ENCODE measurements at regions not wholly inside any gene's neighbourhood (a gene's known extent, or its start where the extent isn't known, plus 50 kb on each side); places are given as distances from the start of the nearest gene placed in this dataset.
A peak's percentile ranks its signal among the peaks of the same experiment; 100 is the strongest.

DNA sequence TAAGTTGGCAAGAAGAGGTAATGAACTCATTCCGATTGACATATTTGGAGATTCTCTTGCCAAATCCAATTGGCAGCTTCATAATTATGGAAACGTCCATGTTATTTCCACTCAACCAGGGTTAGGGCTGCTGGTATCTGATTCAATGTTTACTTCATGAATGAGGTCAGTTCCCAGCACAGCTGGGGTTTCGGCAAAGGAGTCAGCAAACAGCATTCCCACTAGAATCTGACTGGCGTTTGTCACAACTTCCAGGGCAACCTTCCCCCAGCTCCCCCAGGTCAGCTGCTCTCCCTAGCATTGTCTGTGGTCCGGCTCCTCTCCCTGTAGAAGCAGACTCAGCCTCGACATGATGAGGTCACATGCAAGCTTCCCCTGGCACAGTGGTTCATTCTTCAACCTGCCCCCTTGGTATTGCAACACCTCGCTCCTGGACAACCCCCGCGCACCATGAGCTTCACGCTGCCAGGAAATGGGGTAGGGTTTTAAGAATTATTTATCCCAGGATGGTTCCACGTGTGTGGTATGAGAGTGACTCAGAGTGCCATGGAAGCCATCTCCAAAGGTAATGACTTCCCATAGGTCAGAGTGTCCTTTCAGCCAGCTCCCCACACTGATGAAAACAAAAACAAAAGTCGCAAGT, 100.7 kb upstream of the SLC25A33 start:
- DNase-seq (peak in 1 of 2 donors; percentile 51), FAIRE-seq (no peak)
- no peaks in the 10 kb centered on the region for H3K9me3 ChIP-seq (ENCODE audit: control insufficient read depth in 2 of 2, insufficient read depth in 1 of 2, low read depth in 1 of 2, low read length in 1 of 2)
- H3K4me3 ChIP-seq (ENCODE audit: low read depth in 1 of 3, low read length in 3 of 3): no peak overlapping the region
- H3K27me3 ChIP-seq (ENCODE audit: control insufficient read depth in 3 of 3, insufficient read depth in 3 of 3, low read length in 3 of 3): no peaks in the 10 kb centered on the region
- WGBS, 3 donors: 57 to 74% (median 72%) methylated on average over 12 of the region's 12 CpGs
- H3K27ac ChIP-seq (ENCODE audit: low read depth in 1 of 3, low read length in 2 of 3): peak overlapping the region in 2 of 3 donors; percentile 33 to 82
- no peaks in the 10 kb centered on the region for H3K36me3 ChIP-seq (ENCODE audit: control insufficient read depth in 3 of 3, insufficient read depth in 2 of 3, low read depth in 1 of 3, low read length in 3 of 3)
- H3K4me1 ChIP-seq (ENCODE audit: control insufficient read depth in 3 of 3, insufficient read depth in 2 of 3, low read depth in 1 of 3, low read length in 2 of 3): peaks cover 0 to 81% (median 14%) of the 10 kb centered on the region in 3 donors

GRCh38 chr1:9439074-9439761, 100.0 kb upstream of the SLC25A33 start:
- FAIRE-seq (no peak), DNase-seq (peak; percentile 65 to 70)
- peak overlapping the region; percentile 33 to 82 (median 45) for H3K27ac ChIP-seq (ENCODE audit: low read depth in 1 of 3, low read length in 2 of 3)
- WGBS, 3 donors: 76 to 77% (median 77%) methylated on average over 9 of the region's 9 CpGs
- H3K27me3 ChIP-seq (ENCODE audit: control insufficient read depth in 3 of 3, insufficient read depth in 3 of 3, low read length in 3 of 3): no peaks in the 10 kb centered on the region
- peaks cover 0 to 84% (median 16%) of the 10 kb centered on the region in 3 donors for H3K4me1 ChIP-seq (ENCODE audit: control insufficient read depth in 3 of 3, insufficient read depth in 2 of 3, low read depth in 1 of 3, low read length in 2 of 3)
- H3K4me3 ChIP-seq (ENCODE audit: low read depth in 1 of 3, low read length in 3 of 3): no peak overlapping the region
- no peaks in the 10 kb centered on the region for H3K36me3 ChIP-seq (ENCODE audit: control insufficient read depth in 3 of 3, insufficient read depth in 2 of 3, low read depth in 1 of 3, low read length in 3 of 3)
- H3K9me3 ChIP-seq (ENCODE audit: control insufficient read depth in 2 of 2, insufficient read depth in 1 of 2, low read depth in 1 of 2, low read length in 1 of 2): no peaks in the 10 kb centered on the region

DNA sequence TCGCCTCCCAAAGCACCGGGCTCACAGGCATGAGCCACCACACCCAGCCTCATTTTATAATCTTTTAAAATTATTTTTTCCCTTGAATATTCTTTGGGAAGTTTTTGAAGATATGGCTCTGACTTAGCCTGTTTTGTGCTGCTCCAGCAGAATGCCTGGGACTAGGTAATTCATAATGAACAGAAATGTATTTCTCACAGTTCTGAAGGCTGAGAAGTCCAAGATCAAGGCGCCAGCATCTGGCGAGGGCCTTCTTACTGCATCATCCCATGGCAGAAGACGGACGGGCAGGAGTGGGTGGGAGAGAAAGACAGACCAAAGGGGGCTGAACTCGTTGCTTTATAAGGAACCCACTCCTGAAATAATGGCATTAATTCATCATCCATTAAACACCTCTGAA, 99.0 kb upstream of the SLC25A33 start:
- Histone ChIP-seq H3K9me3 (ENCODE audit: control insufficient read depth in 2 of 2, insufficient read depth in 1 of 2, low read depth in 1 of 2, low read length in 1 of 2) (no peaks in the 10 kb centered on the region), H3K36me3 (ENCODE audit: control insufficient read depth in 3 of 3, insufficient read depth in 2 of 3, low read depth in 1 of 3, low read length in 3 of 3) (no peaks in the 10 kb centered on the region), H3K27ac (ENCODE audit: low read depth in 1 of 3, low read length in 2 of 3) (no peak overlapping the region), H3K4me3 (ENCODE audit: low read depth in 1 of 3, low read length in 3 of 3) (no peak overlapping the region), H3K27me3 (ENCODE audit: control insufficient read depth in 3 of 3, insufficient read depth in 3 of 3, low read length in 3 of 3) (no peaks in the 10 kb centered on the region), H3K4me1 (ENCODE audit: control insufficient read depth in 3 of 3, insufficient read depth in 2 of 3, low read depth in 1 of 3, low read length in 2 of 3) (peaks cover 0 to 74% (median 14%) of the 10 kb centered on the region in 3 donors)
- DNase-seq (no peak), FAIRE-seq (no peak)
- 83 to 90% (median 87%) methylated on average over 7 of the region's 7 CpGs for WGBS, 3 donors

- no peak overlapping the region for H3K4me3 ChIP-seq (ENCODE audit: low read depth in 1 of 3, low read length in 3 of 3)
- DNase-seq (peak in 1 of 2 donors; percentile 69), FAIRE-seq (no peak)
- WGBS, 3 donors: 60 to 76% (median 74%) methylated on average over 3 of the region's 3 CpGs
- peak overlapping the region; percentile 10 to 85 (median 21) for H3K27ac ChIP-seq (ENCODE audit: low read depth in 1 of 3, low read length in 2 of 3)
- H3K9me3 ChIP-seq (ENCODE audit: control insufficient read depth in 2 of 2, insufficient read depth in 1 of 2, low read depth in 1 of 2, low read length in 1 of 2): no peaks in the 10 kb centered on the region
- no peaks in the 10 kb centered on the region for H3K27me3 ChIP-seq (ENCODE audit: control insufficient read depth in 3 of 3, insufficient read depth in 3 of 3, low read length in 3 of 3)
- H3K36me3 ChIP-seq (ENCODE audit: control insufficient read depth in 3 of 3, insufficient read depth in 2 of 3, low read depth in 1 of 3, low read length in 3 of 3): no peaks in the 10 kb centered on the region
- peaks cover 0 to 69% (median 14%) of the 10 kb centered on the region in 3 donors for H3K4me1 ChIP-seq (ENCODE audit: control insufficient read depth in 3 of 3, insufficient read depth in 2 of 3, low read depth in 1 of 3, low read length in 2 of 3)
Observed at GRCh38 chr1:9440763-9441194, 98.5 kb upstream of the SLC25A33 start.

DNA sequence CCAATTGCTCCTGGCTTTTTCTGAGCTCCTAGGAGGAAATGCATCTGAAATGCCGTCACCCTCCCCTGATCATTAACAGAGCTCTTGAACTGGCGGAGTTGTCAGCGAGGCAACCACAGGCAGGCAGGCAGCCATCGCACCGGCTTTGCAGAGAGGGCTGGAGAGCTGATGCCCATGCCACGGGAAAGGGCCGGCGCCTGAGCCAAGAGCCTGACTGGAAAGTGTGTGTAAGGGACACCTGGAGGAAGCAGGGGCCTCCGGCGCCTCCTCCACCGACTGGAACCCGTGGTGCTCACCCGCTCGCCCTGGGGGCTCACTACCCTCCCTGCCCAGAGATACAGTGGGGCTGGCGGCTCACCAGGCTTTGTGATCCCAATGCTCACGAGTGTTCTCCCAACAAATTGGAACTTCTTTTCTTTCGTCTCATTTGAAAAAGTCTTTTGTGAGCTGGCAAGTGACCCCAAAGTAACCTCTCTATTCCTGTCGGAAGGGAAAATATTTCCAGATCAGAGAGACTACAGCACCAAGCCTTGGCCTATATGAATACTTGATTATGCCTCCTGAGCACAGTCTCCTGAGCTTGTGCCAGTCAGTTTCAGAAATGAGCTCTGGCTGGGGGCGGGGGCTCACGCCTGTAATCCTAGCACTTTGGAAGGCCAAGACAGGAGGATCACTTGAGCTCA, 97.7 kb upstream of the SLC25A33 start:
- DNase-seq: no peak
- Histone ChIP-seq H3K27me3 (ENCODE audit: control insufficient read depth in 3 of 3, insufficient read depth in 3 of 3, low read length in 3 of 3) (no peaks in the 10 kb centered on the region), H3K4me3 (ENCODE audit: low read depth in 1 of 3, low read length in 3 of 3) (no peak overlapping the region), H3K27ac (ENCODE audit: low read depth in 1 of 3, low read length in 2 of 3) (peak overlapping the region; percentile 2 to 85 (median 19)), H3K4me1 (ENCODE audit: control insufficient read depth in 3 of 3, insufficient read depth in 2 of 3, low read depth in 1 of 3, low read length in 2 of 3) (peaks cover 0 to 61% (median 14%) of the 10 kb centered on the region in 3 donors), H3K9me3 (ENCODE audit: control insufficient read depth in 2 of 2, insufficient read depth in 1 of 2, low read depth in 1 of 2, low read length in 1 of 2) (no peaks in the 10 kb centered on the region), H3K36me3 (ENCODE audit: control insufficient read depth in 3 of 3, insufficient read depth in 2 of 3, low read depth in 1 of 3, low read length in 3 of 3) (no peaks in the 10 kb centered on the region)
- no peak for FAIRE-seq
- WGBS, 3 donors: 75 to 88% (median 75%) methylated on average over 20 of the region's 20 CpGs

DNA sequence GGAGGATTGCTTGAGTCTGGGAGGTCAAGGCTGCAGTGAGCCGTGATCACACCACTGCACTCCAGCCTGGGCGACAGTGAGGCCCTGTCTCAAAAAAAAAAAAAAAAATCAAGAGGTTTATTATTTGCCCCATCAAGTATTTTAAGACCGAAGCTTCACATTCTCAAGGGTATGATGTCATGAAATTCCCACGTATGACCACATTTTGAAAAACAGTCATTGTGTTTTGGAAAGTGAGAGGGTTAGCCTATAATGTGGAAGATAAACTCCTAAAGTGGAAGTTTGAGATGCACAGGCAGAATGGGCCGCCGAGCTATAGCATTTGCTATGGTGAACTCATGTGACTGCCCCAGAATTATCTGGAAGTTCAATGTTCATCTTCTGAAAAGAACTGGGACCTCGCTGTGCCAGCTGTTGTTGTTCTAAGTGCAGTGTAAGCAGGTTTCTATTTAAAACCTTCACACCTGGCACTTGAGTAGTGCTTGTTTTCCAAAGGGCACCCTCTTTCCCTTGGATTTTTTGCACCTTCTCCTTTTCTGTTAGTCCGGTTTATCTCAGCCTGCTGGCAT, 96.9 kb upstream of the SLC25A33 start:
- DNase-seq (peak; percentile 89 to 92), FAIRE-seq (no peak)
- H3K36me3 ChIP-seq (ENCODE audit: control insufficient read depth in 3 of 3, insufficient read depth in 2 of 3, low read depth in 1 of 3, low read length in 3 of 3): no peaks in the 10 kb centered on the region
- peaks cover 0 to 55% (median 14%) of the 10 kb centered on the region in 3 donors for H3K4me1 ChIP-seq (ENCODE audit: control insufficient read depth in 3 of 3, insufficient read depth in 2 of 3, low read depth in 1 of 3, low read length in 2 of 3)
- H3K27me3 ChIP-seq (ENCODE audit: control insufficient read depth in 3 of 3, insufficient read depth in 3 of 3, low read length in 3 of 3): no peaks in the 10 kb centered on the region
- peak overlapping the region; percentile 78 to 92 (median 85) for H3K27ac ChIP-seq (ENCODE audit: low read depth in 1 of 3, low read length in 2 of 3)
- H3K9me3 ChIP-seq (ENCODE audit: control insufficient read depth in 2 of 2, insufficient read depth in 1 of 2, low read depth in 1 of 2, low read length in 1 of 2): no peaks in the 10 kb centered on the region
- H3K4me3 ChIP-seq (ENCODE audit: low read depth in 1 of 3, low read length in 3 of 3): no peak overlapping the region
- WGBS, 3 donors: 22 to 57% (median 44%) methylated on average over 8 of the region's 8 CpGs

DNA sequence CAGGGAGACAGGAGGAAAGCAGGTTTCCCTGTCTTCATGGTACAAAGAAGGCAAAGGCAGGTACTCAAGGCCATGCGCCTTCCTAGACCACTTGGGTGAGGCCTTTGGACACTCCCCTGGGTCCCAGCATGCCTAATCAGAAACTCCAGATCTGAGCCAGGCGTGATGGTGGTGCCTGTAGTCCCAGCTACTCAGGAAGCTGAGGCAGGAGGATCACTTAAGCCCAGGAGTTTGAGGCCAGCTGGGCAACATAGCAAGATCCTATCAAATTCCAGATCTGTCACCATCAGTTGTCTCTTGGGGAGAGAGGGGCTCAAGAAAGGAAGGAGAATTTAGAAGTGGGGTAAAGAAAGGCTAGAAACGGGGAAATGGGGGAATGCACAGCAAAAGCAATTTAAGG, 96.3 kb upstream of the SLC25A33 start:
- H3K27ac ChIP-seq (ENCODE audit: low read depth in 1 of 3, low read length in 2 of 3): peak overlapping the region; percentile 78 to 92 (median 85)
- H3K27me3 ChIP-seq (ENCODE audit: control insufficient read depth in 3 of 3, insufficient read depth in 3 of 3, low read length in 3 of 3): no peaks in the 10 kb centered on the region
- DNase-seq: no peak
- no peaks in the 10 kb centered on the region for H3K36me3 ChIP-seq (ENCODE audit: control insufficient read depth in 3 of 3, insufficient read depth in 2 of 3, low read depth in 1 of 3, low read length in 3 of 3)
- no peak for FAIRE-seq
- no peak overlapping the region for H3K4me3 ChIP-seq (ENCODE audit: low read depth in 1 of 3, low read length in 3 of 3)
- WGBS, 3 donors: 72 to 94% (median 90%) methylated on average over 3 of the region's 3 CpGs
- H3K9me3 ChIP-seq (ENCODE audit: control insufficient read depth in 2 of 2, insufficient read depth in 1 of 2, low read depth in 1 of 2, low read length in 1 of 2): no peaks in the 10 kb centered on the region
- H3K4me1 ChIP-seq (ENCODE audit: control insufficient read depth in 3 of 3, insufficient read depth in 2 of 3, low read depth in 1 of 3, low read length in 2 of 3): peaks cover 0 to 49% (median 14%) of the 10 kb centered on the region in 3 donors

DNA sequence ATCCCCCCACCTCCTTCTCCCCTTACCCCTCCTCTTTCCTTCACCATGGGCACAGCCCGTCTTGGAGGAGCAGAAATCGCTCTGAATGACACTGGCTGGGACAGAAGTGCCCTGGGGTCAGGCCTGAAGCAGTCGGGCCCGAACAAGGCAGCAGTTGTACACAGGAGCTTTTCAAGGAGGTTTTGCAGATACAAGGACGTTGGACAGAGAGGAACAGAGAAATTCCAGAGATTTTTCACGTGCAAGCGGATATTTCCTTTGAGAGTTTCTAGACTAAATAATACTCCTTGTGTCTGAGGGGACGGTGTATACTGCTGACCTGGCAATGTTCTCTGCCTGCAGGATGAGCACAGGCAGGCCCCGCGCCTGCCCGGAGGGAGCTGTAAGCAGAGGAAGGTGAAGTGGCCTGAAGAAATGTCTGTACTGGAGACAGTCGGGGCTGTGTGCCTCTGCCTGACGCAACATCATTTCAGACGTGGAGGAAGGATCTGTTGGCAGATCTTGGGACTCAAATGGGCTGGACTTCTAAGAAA, 95.3 kb upstream of the SLC25A33 start:
- Histone ChIP-seq H3K27me3 (ENCODE audit: control insufficient read depth in 3 of 3, insufficient read depth in 3 of 3, low read length in 3 of 3) (no peaks in the 10 kb centered on the region), H3K4me1 (ENCODE audit: control insufficient read depth in 3 of 3, insufficient read depth in 2 of 3, low read depth in 1 of 3, low read length in 2 of 3) (peaks cover 0 to 45% (median 14%) of the 10 kb centered on the region in 3 donors), H3K36me3 (ENCODE audit: control insufficient read depth in 3 of 3, insufficient read depth in 2 of 3, low read depth in 1 of 3, low read length in 3 of 3) (no peaks in the 10 kb centered on the region), H3K27ac (ENCODE audit: low read depth in 1 of 3, low read length in 2 of 3) (peak overlapping the region in 1 of 3 donors; percentile 48), H3K9me3 (ENCODE audit: control insufficient read depth in 2 of 2, insufficient read depth in 1 of 2, low read depth in 1 of 2, low read length in 1 of 2) (no peaks in the 10 kb centered on the region), H3K4me3 (ENCODE audit: low read depth in 1 of 3, low read length in 3 of 3) (no peak overlapping the region)
- DNase-seq (no peak), FAIRE-seq (no peak)
- 73 to 86% (median 81%) methylated on average over 14 of the region's 14 CpGs for WGBS, 3 donors

All from small intestine (tissue), 7 donors.